HG03060 (cell line): ENCODE measurements at regions not wholly inside any gene's neighbourhood (a gene's known extent, or its start where the extent isn't known, plus 50 kb on each side); places are given as distances from the start of the nearest gene placed in this dataset.
"Not testable (repeated sequence)": the region's sequence is repeated elsewhere in the genome, so short reads cannot be mapped to it uniquely, and the experiment has no call there.

ENCODE experiments used
- ATAC-seq: cut with Tn5 transposase; IDR thresholded peaks from one replicate; pipeline ENCODE4 v1.9.1; 2021; ENCODE audit warnings: low read depth, moderate number of reproducible peaks; ENCODE audit not compliant: unreplicated experiment

- no peak for ATAC-seq
Measured at GRCh38 chr9:19913151-19913550, 124.3 kb upstream of the SLC24A2 start.

- no peak for ATAC-seq
Measured at GRCh38 chr9:19903076-19903475, 114.2 kb upstream of the SLC24A2 start.

GRCh38 chr9:19901586-19901985, 112.7 kb upstream of the SLC24A2 start:
- ATAC-seq, result no peak

DNA sequence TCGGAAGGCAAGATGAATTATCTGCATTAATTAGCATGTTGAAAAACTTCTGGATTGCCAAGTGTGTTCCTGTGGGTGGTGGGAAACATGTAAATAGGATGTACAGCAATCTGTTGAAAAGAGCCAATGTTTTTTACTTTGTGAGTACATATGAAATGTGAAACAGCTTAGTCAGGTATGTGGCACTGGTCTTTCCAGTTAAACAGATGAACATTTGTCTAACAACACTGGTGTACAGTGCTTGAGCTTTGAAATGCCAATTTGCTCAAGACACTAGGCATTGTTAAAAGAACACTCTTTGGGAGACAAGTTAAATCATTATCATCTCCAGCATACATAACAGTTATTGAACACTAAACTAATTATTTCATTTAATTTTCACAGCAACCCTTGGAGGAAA, 107.3 kb upstream of the SLC24A2 start:
- no peak for ATAC-seq

DNA sequence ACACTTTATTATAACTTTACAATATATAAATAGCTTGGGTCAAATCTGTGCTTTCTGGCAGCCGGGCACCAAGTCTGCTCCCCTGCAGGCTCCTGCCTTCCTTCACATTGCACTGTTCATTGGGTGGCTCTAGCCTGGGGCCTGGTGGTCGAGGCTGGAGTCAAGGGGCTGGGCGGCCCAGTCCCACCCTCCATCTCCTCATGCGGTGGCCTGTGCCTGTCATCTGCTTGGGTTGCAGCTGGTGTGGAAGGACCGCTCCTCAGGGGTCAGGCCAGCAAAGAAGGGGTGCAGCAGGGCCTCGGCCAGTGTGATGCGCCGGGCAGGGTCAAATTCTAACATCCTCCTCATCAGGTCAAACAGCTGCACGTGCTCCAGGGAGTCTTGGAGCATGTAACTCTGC, 106.7 kb upstream of the SLC24A2 start:
- ATAC-seq, result not testable (repeated sequence)

GRCh38 chr9:19895006-19895405, 106.2 kb upstream of the SLC24A2 start:
- ATAC-seq, result no peak

DNA sequence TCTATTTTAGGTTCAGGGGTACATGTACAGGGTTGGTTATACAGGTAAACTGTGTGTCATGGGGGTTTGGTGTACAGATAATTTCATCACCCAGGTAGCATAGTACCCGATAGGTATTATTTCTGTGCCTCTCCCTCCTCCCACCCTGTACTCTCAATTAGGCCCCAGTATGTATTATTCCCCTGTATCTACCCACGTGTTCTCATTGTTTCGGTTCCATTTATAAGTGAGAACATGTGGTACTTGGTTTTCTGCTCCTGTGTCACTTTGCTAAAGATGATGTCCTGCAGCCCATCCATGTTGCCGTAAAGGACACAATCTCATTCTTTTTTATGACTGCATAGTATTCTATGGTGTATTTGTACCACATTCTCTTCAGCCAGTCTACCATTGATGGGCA, 96.8 kb upstream of the SLC24A2 start:
- ATAC-seq, result no peak

DNA sequence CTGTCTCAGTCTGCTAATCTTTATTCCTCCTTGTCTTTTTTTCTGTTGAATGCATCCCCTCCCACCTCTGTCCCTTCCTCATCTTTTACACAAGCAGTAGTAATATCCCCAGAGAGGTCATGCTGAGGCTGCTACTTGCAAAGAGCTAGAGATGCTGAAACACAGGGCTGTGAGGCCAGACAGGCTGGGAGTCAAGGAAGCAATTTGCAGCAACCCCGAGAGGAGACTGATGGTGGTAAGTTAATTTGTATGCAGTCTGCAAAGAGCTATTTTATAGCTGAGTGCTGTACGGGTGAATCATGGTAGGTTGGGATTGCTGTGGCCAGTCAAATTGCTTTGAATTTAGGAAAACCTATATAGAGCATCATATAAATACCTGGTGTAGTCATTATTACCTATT, 90.2 kb upstream of the SLC24A2 start:
- no peak for ATAC-seq

GRCh38 chr9:19876569-19877316, 87.9 kb upstream of the SLC24A2 start:
- ATAC-seq, result no peak

- ATAC-seq, result no peak
Measured at GRCh38 chr9:19875291-19875920, 86.6 kb upstream of the SLC24A2 start.

DNA sequence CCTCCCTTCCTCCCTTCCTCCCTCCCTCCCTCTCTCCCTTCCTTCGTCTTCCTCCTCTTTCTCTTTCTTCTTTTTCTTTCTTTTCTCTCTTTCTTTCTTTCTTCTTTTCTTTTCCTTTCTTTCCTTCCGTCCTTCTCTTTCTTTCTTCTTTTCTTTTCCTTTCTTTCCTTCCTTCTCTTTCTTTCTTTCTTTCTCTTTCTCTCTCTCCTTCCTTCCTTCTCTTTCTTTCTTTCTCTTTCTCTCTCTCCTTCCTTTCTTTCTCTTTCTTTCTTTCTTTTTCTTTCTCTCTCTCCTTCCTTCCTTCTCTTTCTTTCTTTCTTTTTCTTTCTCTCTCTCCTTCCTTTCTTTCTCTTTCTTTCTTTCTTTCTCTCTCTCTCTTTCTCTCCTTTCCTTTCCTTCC, 84.4 kb upstream of the SLC24A2 start:
- ATAC-seq, result not testable (repeated sequence)

DNA sequence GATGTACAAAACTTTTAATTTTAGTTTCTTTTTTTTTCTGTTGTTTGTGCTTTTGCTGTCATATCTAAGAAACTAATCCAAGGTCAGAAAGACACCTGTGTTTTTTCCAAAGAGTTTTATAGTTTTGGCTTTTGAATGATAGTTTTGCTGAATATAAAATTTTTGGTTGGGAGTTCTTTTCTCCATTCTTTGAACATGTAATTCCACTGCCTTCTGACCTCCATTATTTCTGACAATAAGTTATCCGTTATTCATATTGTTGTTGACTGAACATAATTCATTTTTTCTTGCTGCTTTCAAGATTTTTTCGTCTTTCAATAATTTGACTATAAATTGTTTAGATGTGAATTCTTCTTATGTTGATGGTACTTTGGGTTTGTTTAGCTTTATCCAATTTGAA, 82.2 kb upstream of the SLC24A2 start:
- ATAC-seq, result no peak

DNA sequence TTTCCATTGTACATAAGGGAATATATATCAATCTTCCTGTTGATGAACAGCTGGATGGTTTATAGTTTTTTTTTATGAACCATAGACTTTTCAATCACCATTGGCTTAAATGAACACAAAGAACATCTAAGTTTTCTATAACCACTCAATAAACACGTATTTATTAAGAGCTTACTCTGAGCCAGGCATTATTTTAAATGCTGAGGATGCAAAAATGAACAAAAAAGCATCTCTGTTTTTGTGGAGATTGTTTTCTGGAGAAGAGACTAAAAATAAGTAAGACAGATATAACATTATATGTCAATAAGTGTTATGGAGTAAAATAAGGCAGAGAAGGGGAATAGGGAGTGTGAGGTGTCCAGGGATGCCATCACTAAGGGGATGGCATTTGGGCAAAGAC, 52.1 kb upstream of the SLC24A2 start:
- no peak for ATAC-seq
